H1 (cell line): ENCODE measurements at regions not wholly inside any gene's neighbourhood (a gene's known extent, or its start where the extent isn't known, plus 50 kb on each side); places are given as distances from the start of the nearest gene placed in this dataset.

Source experiments
- CEBPB ChIP-seq: IDR thresholded peaks from 2 replicates; pipeline ENCODE4 v1.6.1; 2012; ENCODE audit warnings: low read depth, low read length
- HDAC6 ChIP-seq: IDR thresholded peaks from one replicate; pipeline ENCODE4 v1.7.1; 2012; ENCODE audit warnings: low read depth, mild to moderate bottlenecking, inconsistent platforms, low read length, moderate library complexity
- KDM1A ChIP-seq: fragments of 200-600, 300-600 bp; sonication (generic); IDR thresholded peaks from 2 replicates; pipeline ENCODE4 v1.7.1; 2016; ENCODE audit warnings: mild to moderate bottlenecking, low read length, borderline replicate concordance
- KDM4A ChIP-seq: IDR thresholded peaks from one replicate; pipeline ENCODE4 v1.7.1; 2012; ENCODE audit warnings: low read depth, mild to moderate bottlenecking, moderate library complexity, low read length, inconsistent platforms; ENCODE audit not compliant: severe bottlenecking
- SP1 ChIP-seq: IDR thresholded peaks from 2 replicates; pipeline ENCODE4 v1.6.1; 2011; ENCODE audit warnings: low read depth, low read length
- SUZ12 ChIP-seq: fragments of 200-600 bp; sonication (generic); IDR thresholded peaks from 2 replicates; pipeline ENCODE4 v1.6.1; 2012; ENCODE audit warnings: mild to moderate bottlenecking, inconsistent platforms, low read length, moderate library complexity, mixed read lengths
- TF ChIP-seq, protein P1 (sequence below): fragments of 300-600 bp; sonication (generic); IDR thresholded peaks from 2 replicates; pipeline ENCODE4 v1.7.1; 2012; ENCODE audit warnings: low read length, moderate library complexity, mild to moderate bottlenecking, inconsistent platforms; ENCODE audit not compliant: insufficient replicate concordance

DNA sequence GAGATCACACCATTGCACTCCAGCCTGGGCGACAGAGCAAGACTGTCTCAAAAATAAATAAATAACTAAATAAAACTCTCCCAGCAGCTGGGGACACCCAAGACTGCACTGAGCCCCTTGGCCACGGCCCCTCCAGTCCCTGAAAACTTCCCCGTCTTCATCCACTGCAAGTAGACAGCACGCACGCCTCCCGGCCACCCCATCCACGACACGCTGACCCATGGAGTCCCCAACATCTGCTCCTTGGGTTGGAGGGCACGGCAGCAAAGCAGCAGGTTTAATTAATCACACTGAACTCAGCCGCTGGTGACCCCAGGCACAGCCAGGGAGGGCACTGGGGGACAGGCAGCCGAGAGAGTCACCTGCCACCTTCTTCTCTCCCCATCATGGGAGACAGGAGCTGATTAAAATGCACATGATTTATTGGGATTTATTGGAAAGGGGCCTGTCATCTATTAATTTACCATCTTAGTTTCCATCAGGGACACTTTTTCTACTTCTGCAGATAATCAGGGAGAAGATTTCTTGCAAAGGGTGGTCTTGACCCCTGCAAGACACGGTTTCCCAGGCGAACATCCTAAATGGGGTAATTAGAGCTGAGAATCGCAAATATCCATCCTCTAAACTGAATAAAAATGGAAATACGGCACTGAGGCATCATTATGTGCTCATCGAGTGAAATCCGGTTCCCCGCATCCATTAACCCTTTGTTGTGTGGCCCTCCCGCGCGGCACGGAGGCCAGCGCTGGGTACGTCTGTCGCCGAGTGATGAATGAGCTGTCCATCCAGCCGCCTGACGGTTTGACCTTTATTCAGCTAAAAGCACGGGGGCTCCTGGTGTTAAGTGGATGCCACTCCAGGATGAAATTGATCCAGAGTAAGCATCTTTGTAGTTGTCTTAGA lies 178.3 kb downstream of the BRD1 start (continued):
- TF ChIP-seq, protein P1, sequence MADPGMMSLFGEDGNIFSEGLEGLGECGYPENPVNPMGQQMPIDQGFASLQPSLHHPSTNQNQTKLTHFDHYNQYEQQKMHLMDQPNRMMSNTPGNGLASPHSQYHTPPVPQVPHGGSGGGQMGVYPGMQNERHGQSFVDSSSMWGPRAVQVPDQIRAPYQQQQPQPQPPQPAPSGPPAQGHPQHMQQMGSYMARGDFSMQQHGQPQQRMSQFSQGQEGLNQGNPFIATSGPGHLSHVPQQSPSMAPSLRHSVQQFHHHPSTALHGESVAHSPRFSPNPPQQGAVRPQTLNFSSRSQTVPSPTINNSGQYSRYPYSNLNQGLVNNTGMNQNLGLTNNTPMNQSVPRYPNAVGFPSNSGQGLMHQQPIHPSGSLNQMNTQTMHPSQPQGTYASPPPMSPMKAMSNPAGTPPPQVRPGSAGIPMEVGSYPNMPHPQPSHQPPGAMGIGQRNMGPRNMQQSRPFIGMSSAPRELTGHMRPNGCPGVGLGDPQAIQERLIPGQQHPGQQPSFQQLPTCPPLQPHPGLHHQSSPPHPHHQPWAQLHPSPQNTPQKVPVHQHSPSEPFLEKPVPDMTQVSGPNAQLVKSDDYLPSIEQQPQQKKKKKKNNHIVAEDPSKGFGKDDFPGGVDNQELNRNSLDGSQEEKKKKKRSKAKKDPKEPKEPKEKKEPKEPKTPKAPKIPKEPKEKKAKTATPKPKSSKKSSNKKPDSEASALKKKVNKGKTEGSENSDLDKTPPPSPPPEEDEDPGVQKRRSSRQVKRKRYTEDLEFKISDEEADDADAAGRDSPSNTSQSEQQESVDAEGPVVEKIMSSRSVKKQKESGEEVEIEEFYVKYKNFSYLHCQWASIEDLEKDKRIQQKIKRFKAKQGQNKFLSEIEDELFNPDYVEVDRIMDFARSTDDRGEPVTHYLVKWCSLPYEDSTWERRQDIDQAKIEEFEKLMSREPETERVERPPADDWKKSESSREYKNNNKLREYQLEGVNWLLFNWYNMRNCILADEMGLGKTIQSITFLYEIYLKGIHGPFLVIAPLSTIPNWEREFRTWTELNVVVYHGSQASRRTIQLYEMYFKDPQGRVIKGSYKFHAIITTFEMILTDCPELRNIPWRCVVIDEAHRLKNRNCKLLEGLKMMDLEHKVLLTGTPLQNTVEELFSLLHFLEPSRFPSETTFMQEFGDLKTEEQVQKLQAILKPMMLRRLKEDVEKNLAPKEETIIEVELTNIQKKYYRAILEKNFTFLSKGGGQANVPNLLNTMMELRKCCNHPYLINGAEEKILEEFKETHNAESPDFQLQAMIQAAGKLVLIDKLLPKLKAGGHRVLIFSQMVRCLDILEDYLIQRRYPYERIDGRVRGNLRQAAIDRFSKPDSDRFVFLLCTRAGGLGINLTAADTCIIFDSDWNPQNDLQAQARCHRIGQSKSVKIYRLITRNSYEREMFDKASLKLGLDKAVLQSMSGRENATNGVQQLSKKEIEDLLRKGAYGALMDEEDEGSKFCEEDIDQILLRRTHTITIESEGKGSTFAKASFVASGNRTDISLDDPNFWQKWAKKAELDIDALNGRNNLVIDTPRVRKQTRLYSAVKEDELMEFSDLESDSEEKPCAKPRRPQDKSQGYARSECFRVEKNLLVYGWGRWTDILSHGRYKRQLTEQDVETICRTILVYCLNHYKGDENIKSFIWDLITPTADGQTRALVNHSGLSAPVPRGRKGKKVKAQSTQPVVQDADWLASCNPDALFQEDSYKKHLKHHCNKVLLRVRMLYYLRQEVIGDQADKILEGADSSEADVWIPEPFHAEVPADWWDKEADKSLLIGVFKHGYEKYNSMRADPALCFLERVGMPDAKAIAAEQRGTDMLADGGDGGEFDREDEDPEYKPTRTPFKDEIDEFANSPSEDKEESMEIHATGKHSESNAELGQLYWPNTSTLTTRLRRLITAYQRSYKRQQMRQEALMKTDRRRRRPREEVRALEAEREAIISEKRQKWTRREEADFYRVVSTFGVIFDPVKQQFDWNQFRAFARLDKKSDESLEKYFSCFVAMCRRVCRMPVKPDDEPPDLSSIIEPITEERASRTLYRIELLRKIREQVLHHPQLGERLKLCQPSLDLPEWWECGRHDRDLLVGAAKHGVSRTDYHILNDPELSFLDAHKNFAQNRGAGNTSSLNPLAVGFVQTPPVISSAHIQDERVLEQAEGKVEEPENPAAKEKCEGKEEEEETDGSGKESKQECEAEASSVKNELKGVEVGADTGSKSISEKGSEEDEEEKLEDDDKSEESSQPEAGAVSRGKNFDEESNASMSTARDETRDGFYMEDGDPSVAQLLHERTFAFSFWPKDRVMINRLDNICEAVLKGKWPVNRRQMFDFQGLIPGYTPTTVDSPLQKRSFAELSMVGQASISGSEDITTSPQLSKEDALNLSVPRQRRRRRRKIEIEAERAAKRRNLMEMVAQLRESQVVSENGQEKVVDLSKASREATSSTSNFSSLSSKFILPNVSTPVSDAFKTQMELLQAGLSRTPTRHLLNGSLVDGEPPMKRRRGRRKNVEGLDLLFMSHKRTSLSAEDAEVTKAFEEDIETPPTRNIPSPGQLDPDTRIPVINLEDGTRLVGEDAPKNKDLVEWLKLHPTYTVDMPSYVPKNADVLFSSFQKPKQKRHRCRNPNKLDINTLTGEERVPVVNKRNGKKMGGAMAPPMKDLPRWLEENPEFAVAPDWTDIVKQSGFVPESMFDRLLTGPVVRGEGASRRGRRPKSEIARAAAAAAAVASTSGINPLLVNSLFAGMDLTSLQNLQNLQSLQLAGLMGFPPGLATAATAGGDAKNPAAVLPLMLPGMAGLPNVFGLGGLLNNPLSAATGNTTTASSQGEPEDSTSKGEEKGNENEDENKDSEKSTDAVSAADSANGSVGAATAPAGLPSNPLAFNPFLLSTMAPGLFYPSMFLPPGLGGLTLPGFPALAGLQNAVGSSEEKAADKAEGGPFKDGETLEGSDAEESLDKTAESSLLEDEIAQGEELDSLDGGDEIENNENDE: no peak
- no peak for TF ChIP-seq HDAC6
- TF ChIP-seq CEBPB: no peak
- no peak for TF ChIP-seq SUZ12
- TF ChIP-seq KDM4A: no peak
- TF ChIP-seq SP1: no peak
- no peak for TF ChIP-seq KDM1A
